Stimulated activated effector memory CD8-positive, alpha-beta T cell treated with anti-CD3 and anti-CD28 coated beads, Interleukin-12 subunit alpha, Interleukin-12 subunit beta, amount 100 ng/mL, for 72 hours (primary cell): ENCODE measurements at regions not wholly inside any gene's neighbourhood (a gene's known extent, or its start where the extent isn't known, plus 50 kb on each side); places are given as distances from the start of the nearest gene placed in this dataset.
"Not testable (repeated sequence)": the region's sequence is repeated elsewhere in the genome, so short reads cannot be mapped to it uniquely, and the experiment has no call there.

Experiments
- ATAC-seq: fragments of 150-1000 bp; cut with Tn5 transposase; 2 replicates; pipeline ENCODE4 v1.10.0; 2021
- DNase-seq, 2 donors: peaks; one replicate each; pipeline ENCODE4 v3.0.0; 2021 to 2022; ENCODE audit warnings: low spot score in 2 of 2
- H3K27ac Mint-ChIP-seq: one replicate; pipeline ENCODE4 v1.8.0; 2022; ENCODE audit warnings: mild to moderate bottlenecking, mixed read lengths
- H3K36me3 Mint-ChIP-seq: one replicate; pipeline ENCODE4 v1.8.0; 2022; ENCODE audit warnings: mild to moderate bottlenecking, mixed read lengths
- H3K4me1 Mint-ChIP-seq: one replicate; pipeline ENCODE4 v1.8.0; 2022; ENCODE audit warnings: mixed read lengths
- H3K4me3 Mint-ChIP-seq: one replicate; pipeline ENCODE4 v1.8.0; 2022; ENCODE audit warnings: mild to moderate bottlenecking, mixed read lengths
- H3K9me3 Mint-ChIP-seq: one replicate; pipeline ENCODE4 v1.8.0; 2022; ENCODE audit warnings: mixed read lengths

DNA sequence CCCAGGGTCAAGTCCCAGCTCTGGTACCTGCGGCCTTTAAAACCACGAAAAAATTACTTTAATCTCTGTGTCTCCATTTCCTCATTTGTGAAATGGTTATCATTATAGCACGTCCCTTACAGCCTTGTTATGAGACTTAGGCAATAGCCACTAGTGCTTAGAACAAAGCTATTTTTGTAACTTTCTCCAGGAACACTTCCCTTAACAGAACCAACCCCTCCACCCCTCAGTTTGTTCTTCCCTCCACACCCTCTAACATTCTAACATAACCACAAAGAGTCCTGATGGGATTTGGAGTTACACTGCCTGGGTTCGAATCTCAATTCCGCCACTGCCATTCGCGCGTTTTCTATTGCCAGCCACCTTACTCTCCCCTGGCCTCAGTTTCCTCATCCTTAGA lies 2777.4 kb upstream of the TPTE start:
- H3K9me3 Mint-ChIP-seq, H3K4me3 Mint-ChIP-seq, H3K27ac Mint-ChIP-seq, ATAC-seq, H3K36me3 Mint-ChIP-seq, H3K4me1 Mint-ChIP-seq, DNase-seq: not testable (repeated sequence)

DNA sequence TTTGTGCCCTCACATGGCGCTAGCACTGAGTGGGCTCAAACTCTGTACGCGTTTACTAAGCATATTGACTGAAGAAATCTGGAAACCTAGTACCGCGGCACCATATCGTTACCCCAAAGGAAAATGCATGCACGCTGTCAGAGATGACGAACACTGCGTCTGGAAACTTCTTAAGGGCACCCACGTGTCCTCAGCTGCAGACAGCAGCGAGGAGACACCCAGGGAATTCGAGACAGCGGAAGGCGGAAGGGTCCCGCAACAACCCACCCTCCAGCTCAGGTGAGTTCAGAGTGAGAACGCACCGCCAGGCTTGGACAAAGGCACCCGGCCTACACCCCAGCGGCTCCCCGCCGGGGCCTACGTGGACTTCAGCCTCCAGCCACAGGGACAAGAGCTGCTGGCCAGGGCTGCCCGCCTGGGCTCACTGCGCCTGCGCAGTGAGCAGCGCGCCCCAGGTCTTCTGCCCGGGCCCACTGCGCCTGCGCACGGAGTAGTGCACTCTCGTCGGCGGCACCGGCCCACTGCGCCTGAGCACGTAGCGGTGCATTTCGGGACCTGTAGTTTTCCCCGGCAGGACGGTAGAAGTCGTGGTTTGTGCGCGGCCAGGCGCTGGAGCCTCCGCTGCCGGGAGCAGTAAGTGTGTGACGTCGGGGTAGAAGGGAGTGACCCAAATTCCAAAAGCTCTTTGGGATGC lies 2776.8 kb upstream of the TPTE start:
- not testable (repeated sequence) for H3K36me3 Mint-ChIP-seq, H3K9me3 Mint-ChIP-seq, H3K4me1 Mint-ChIP-seq, H3K27ac Mint-ChIP-seq, H3K4me3 Mint-ChIP-seq, DNase-seq
- peak; percentile 98 for ATAC-seq

DNA sequence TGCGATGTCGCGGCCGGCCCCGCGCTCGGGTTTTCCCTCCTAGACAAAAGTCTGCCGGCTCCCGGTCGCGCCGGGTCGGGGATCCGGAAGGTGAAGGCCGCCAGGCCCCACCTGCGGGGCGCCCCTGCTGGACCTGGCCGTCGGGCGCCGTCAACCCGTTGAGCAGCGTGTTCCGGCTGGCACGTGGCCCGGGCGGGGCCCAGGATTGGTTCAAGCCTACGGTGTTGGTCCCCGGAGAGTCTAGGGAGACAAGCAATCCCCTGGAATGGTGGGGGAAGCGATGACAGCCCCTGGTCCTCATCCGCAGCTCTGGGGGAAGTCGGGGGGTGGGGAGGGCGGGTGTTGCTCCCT lies 2776.3 kb upstream of the TPTE start:
- not testable (repeated sequence) for H3K4me1 Mint-ChIP-seq, H3K27ac Mint-ChIP-seq

DNA sequence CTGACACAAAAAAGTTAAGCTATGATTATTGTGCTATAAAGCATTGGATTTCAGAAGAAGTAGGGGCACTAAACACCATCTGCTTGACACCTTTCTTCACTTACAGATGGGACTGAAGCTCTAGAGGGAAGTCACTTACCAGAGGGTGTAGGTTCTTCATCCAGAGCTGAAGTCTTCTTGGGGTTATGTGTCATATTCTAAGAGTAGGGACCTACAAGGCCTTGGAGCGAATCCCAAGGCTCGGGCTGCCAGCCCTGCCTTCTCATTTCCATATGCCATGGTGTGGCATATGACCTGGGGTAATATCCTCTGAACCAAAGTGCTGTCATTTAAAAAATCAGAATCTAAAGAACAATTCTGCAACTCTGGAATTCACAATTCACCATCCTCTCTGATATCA lies 2773.4 kb upstream of the TPTE start:
- not testable (repeated sequence) for H3K4me1 Mint-ChIP-seq, H3K36me3 Mint-ChIP-seq, DNase-seq, H3K9me3 Mint-ChIP-seq, H3K4me3 Mint-ChIP-seq, H3K27ac Mint-ChIP-seq, ATAC-seq

More for the DNA sequence above, 2776.3 kb upstream of the TPTE start:
- not testable (repeated sequence) for DNase-seq, H3K36me3 Mint-ChIP-seq, H3K9me3 Mint-ChIP-seq, H3K4me3 Mint-ChIP-seq
- ATAC-seq: peak; percentile 85

DNA sequence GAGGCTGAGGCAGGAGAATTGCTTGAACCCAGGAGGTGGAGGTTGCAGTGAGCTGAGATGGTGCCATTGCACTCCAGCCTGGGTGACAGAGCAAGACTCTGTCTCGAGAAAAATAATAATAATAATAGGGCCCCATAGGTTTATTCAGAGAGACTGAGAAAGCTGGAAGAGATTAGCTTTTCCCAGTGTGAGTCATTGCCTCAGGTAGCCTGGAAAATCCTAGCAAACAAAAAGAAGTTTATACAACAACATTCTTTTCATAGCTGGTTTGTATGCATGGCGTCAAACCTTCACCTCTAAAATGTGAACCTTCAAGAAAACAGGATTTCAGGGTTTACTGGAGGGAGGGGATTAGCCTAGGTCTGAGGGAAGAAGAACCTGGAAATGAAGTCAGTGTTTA lies 2768.8 kb upstream of the TPTE start:
- not testable (repeated sequence) for H3K27ac Mint-ChIP-seq, ATAC-seq, DNase-seq, H3K4me3 Mint-ChIP-seq, H3K9me3 Mint-ChIP-seq, H3K36me3 Mint-ChIP-seq, H3K4me1 Mint-ChIP-seq

DNA sequence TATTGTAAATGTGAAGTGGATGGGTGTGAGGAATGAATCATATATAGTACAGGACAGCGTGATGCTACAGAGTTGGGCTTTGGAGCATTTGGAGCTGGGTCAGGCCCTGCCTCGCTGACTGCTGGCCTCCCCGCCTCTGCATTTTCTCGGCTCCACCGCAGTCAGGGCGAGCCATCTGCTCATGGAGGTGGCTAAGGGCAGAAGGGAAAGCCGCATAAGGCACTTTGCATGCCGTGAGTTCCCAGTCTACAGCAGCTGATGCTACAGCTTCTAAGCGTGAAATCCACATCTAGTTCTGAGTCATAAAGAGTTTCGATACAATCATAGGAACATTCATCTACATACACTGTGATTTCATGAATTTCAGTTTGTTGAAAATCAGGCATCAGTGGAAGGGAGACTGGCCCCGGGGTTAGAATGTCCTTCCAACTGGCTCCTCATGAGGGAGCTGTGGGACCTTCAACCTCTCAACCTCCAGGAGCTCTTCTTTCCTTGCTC lies 2768.0 kb upstream of the TPTE start:
- H3K36me3 Mint-ChIP-seq: not testable (repeated sequence)
- DNase-seq: peak; percentile 9 to 63

DNA sequence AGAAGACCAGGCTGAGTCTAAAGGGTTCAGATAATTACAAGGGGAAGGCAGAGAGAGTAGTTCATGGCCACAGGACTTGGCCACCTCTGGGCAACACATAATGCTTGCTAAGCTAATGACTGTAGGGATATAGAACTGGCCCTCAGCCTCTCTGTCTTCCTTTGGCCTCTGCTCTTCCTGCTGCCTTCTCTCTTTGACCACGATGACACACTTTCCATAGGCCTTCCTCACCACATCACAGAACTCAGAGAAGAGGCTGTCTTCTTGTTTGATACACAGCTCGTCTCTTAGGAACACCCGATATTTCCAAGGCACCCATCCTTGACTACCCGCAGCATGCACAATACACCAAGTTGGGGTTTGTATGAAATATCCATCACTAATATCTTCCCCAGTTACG lies 2751.4 kb upstream of the TPTE start:
- not testable (repeated sequence) for H3K27ac Mint-ChIP-seq, H3K4me3 Mint-ChIP-seq, H3K4me1 Mint-ChIP-seq, ATAC-seq, H3K36me3 Mint-ChIP-seq, DNase-seq, H3K9me3 Mint-ChIP-seq

More for the DNA sequence above, 2768.0 kb upstream of the TPTE start:
- H3K4me1 Mint-ChIP-seq, H3K9me3 Mint-ChIP-seq, H3K4me3 Mint-ChIP-seq, H3K27ac Mint-ChIP-seq: not testable (repeated sequence)
- peak; percentile 97 for ATAC-seq

DNA sequence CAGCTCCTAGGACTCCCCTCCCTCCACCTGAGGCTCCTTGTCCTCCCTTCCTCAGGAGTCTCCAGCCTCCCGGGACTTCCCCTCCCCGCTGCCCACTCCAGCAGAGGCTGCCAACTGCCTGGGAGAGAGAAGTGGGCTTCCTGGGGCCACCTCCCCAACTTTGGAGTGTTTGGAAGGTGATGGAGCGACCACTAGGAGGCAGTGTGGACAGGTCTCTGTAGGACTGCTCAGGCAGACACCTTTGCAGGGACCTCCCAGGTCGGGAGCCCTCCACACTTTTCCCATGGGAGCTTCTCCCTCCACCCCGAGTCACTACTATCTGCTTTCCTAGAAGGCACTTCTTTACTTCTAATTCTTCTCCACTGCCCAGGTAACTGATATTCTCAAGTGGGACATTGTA lies 2747.2 kb upstream of the TPTE start:
- peaks cover 11% of the 10 kb centered on the region for H3K36me3 Mint-ChIP-seq
- H3K4me1 Mint-ChIP-seq, H3K27ac Mint-ChIP-seq, H3K9me3 Mint-ChIP-seq, DNase-seq, ATAC-seq, H3K4me3 Mint-ChIP-seq: not testable (repeated sequence)

DNA sequence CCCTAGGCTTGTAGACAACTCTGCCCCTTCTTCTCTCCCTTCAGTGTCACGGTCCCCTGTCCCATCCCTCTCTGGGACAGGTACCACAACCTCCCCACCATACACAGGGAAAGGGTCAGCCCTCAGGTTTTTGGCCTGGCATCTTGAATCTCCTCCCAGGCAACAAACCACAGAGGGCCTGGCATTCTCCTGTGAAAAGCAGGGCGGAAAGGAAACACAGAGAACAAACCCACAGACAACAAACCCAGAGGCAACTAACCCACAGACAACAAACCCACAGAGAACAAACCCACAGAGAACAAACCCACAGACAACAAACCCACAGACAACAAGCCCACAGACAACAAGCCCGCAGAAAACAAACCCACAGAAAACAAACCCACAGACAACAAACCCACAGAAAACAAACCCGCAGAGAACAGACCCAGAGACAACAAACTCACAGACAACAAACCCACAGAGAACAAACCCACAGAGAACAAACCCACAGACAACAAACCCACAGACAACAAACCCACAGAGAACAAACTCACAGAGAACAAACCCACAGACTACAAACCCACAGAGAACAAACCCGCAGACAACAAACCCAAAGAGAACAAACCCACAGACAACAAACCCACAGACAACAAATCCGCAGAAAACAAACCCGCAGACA lies 2745.9 kb upstream of the TPTE start:
- H3K9me3 Mint-ChIP-seq, ATAC-seq, H3K4me1 Mint-ChIP-seq: not testable (repeated sequence)
- Mint-ChIP-seq H3K36me3 (peaks cover 11% of the 10 kb centered on the region), H3K4me3 (peak overlapping the region; percentile 12), H3K27ac (peak overlapping the region; percentile 98)
- DNase-seq: peak; percentile 2 to 47

DNA sequence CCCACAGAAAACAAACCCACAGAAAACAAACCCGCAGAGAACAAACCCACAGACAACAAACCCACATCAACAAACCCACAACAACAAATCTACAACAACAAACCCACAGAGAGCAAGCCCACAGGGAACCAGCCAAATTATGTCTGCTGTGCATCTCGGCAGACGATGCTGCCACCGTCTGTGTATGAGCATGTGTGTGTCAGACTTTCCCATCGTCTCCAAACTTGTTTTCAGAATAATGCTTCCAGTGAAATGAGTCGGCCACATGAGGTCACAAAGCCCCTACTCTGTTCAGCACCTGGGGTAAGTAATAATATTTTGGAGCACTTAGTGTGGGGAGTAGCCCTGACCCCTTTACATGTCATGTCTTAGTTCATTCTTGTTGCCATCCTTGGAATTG lies 2745.3 kb upstream of the TPTE start:
- H3K9me3 Mint-ChIP-seq, H3K4me1 Mint-ChIP-seq, DNase-seq: not testable (repeated sequence)
- H3K27ac Mint-ChIP-seq: peak overlapping the region; percentile 98
- H3K4me3 Mint-ChIP-seq: peak overlapping the region; percentile 12
- H3K36me3 Mint-ChIP-seq: peaks cover 11% of the 10 kb centered on the region
- ATAC-seq: peak; percentile 64

DNA sequence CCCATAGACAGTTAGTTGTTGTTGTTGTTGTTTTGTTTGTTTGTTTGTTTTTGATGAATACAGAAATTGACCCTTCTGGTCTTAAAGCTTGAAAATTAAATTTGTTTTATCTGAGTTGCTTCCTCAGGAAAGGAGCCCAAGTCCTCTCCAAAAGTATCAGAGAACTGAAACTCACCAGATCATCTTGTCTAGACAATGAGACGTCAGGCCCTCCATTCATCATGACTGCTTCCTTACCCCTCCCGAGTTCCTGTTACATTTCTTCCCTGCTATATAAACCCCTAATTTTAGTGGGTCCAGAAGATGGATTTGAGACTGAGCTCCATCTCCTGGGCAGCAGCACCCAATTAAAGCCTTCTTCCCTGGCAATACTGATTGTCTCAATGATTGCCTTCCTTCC lies 2744.8 kb upstream of the TPTE start:
- DNase-seq, H3K4me3 Mint-ChIP-seq, H3K9me3 Mint-ChIP-seq, ATAC-seq, H3K4me1 Mint-ChIP-seq, H3K27ac Mint-ChIP-seq: not testable (repeated sequence)
- peaks cover 11% of the 10 kb centered on the region for H3K36me3 Mint-ChIP-seq

DNA sequence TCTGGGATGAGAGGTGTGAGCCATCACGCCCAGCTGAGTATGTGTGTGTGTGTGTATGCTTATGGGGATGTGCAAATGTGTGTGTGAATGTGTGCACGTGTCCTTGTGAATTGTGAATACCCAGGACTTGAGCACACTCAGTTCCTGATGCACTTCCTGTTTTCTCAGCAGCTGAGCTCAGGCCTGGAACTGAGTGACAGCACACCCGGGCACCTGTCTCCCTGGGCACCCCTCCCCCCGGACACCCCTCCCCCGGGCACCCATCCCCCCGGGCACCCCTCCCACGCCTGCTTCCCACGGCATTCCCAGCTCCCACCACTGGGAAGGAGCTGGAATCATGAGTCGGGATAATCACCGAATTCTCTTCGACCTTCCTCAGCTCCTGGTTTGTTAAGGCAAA lies 2744.1 kb upstream of the TPTE start:
- peaks cover 11% of the 10 kb centered on the region for H3K36me3 Mint-ChIP-seq
- H3K4me1 Mint-ChIP-seq, H3K27ac Mint-ChIP-seq, H3K9me3 Mint-ChIP-seq, ATAC-seq, H3K4me3 Mint-ChIP-seq: not testable (repeated sequence)
- peak in 1 of 2 donors; percentile 2 for DNase-seq

DNA sequence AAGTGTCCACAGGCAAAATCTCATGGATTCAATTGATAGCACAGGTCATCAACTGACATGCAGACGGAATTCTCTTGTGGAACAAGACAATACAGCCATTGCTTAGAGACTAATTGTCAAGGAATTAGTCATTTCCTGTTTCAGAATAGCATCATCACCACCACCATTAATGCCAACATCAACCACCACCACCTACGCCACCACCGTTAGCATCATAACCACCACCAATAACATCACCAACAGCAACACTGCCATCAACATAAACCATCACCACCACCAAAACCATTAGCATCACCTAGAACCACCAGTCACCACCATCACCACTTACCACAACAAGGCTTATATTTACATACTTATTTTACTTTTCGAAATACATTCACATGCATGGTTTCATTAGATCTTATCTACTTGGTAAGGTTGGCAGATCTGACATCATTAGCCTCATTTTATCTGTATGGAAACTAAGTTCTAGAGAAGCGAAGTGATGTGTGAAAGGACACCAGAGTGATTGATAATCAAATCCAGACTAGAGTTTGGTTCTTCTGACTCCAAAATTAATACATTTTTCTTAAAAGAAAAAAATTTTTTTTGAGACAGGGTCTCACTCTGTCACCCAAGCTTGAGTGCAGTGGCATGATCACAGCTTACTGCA lies 2733.8 kb upstream of the TPTE start:
- H3K27ac Mint-ChIP-seq, DNase-seq, H3K4me3 Mint-ChIP-seq, H3K9me3 Mint-ChIP-seq, H3K4me1 Mint-ChIP-seq, H3K36me3 Mint-ChIP-seq: not testable (repeated sequence)
- peak; percentile 95 for ATAC-seq

DNA sequence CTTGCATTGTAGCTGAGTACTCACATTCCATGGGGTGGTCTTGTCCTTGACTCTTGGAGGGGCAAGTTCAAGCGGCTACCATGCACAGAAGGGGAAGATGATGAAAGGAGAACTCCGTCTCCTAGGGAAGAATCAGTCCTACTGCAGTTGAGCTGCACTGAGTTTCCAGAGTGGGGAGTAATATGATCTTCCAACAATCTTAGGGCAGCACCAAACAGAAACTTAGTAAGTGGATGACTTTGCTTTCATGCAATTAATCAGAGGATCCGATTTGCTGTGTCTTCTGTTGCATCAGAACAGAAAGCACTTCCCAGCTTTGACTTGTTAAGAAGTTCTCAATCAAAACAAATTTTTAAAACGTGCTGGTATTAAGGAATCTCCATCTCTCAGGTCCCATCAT lies 2727.6 kb upstream of the TPTE start:
- H3K27ac Mint-ChIP-seq, H3K36me3 Mint-ChIP-seq, H3K4me1 Mint-ChIP-seq, H3K4me3 Mint-ChIP-seq, H3K9me3 Mint-ChIP-seq, ATAC-seq, DNase-seq: not testable (repeated sequence)

DNA sequence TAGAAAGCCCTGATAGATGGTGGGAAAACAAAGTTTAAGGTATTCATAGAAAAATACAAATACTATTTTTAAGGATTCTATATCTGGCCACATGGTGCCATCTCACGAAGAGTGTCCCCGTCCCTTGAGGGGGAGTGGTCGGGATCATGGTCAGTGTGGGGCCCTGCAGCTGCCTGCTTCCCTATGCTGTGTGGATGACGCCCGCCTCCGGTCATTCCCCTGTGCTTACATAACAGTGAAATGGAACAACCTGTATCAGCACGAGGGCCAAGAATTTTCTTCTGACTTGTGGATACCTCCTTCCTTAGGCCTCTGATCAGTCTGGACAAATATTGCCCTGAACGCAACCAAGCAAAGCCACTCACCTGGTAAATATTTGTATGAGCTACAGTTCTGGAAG lies 2724.1 kb upstream of the TPTE start:
- H3K9me3 Mint-ChIP-seq, H3K27ac Mint-ChIP-seq, H3K4me1 Mint-ChIP-seq, H3K4me3 Mint-ChIP-seq, ATAC-seq, DNase-seq, H3K36me3 Mint-ChIP-seq: not testable (repeated sequence)

DNA sequence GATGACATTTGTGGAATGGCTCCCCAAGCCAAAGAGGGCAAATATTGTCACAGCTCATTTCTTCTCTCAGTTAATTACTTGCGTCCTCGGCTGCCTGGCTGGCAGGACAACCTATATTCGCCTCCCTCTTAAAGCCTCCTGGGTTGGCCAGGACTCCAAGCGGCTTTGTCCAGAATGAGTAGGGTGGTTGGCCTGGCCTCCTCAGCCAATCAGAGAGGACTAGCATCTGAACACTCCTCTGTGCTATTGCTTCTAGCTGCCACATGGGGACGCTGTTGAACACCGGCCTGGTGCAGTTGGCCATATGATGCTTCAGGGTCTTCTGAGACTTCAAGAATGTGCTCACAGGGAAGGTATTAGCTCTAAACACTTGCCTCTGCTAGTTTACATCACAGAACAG lies 2722.9 kb upstream of the TPTE start:
- not testable (repeated sequence) for H3K4me1 Mint-ChIP-seq, H3K9me3 Mint-ChIP-seq, H3K36me3 Mint-ChIP-seq, ATAC-seq, H3K4me3 Mint-ChIP-seq, H3K27ac Mint-ChIP-seq
- peak in 1 of 2 donors; percentile 10 for DNase-seq
